ENCODE measurements at regions not wholly inside any gene's neighbourhood (a gene's known extent, or its start where the extent isn't known, plus 50 kb on each side); places are given as distances from the start of the nearest gene placed in this dataset.
A peak's percentile ranks its signal among the peaks of the same experiment; 100 is the strongest.

- TF ChIP-seq POLR2AphosphoS5 (IDR thresholded peaks at IDR 0.05; ENCODE audit: low read depth, low read length) = no peak
- no peak for TF ChIP-seq REST (IDR thresholded peaks at IDR 0.05; ENCODE audit: insufficient read depth in 1 of 2, low read depth in 2 of 2, low read length in 2 of 2)
- no peak for TF ChIP-seq FOXP2 (optimal IDR thresholded peaks at IDR 0.05; ENCODE audit: borderline replicate concordance, extremely low read depth, extremely low read length, insufficient read depth)
- TF ChIP-seq TAF1 (IDR thresholded peaks at IDR 0.05; ENCODE audit: borderline replicate concordance, insufficient read depth, low read length) = no peak
- TF ChIP-seq SIN3A (IDR thresholded peaks at IDR 0.05; ENCODE audit: borderline replicate concordance, insufficient read depth, low read length) = no peak
Measured at GRCh38 chr3:86162521-86162920, 828.4 kb downstream of the VGLL3 start.

- TF ChIP-seq POLR2AphosphoS5 (IDR thresholded peaks at IDR 0.05; ENCODE audit: low read depth, low read length) (no peak), REST (IDR thresholded peaks at IDR 0.05; ENCODE audit: insufficient read depth in 1 of 2, low read depth in 2 of 2, low read length in 2 of 2) (no peak), SIN3A (IDR thresholded peaks at IDR 0.05; ENCODE audit: borderline replicate concordance, insufficient read depth, low read length) (no peak), TAF1 (IDR thresholded peaks at IDR 0.05; ENCODE audit: borderline replicate concordance, insufficient read depth, low read length) (no peak), FOXP2 (optimal IDR thresholded peaks at IDR 0.05; ENCODE audit: borderline replicate concordance, extremely low read depth, extremely low read length, insufficient read depth) (no peak)
Measured at GRCh38 chr3:86161493-86161892, 829.5 kb downstream of the VGLL3 start.

GRCh38 chr3:86152620-86153019 is 838.3 kb downstream of the VGLL3 start:
- TF ChIP-seq TAF1 (IDR thresholded peaks at IDR 0.05; ENCODE audit: borderline replicate concordance, insufficient read depth, low read length) = no peak
- no peak for TF ChIP-seq POLR2AphosphoS5 (IDR thresholded peaks at IDR 0.05; ENCODE audit: low read depth, low read length)
- no peak for TF ChIP-seq FOXP2 (optimal IDR thresholded peaks at IDR 0.05; ENCODE audit: borderline replicate concordance, extremely low read depth, extremely low read length, insufficient read depth)
- no peak for TF ChIP-seq REST (IDR thresholded peaks at IDR 0.05; ENCODE audit: insufficient read depth in 1 of 2, low read depth in 2 of 2, low read length in 2 of 2)

- TF ChIP-seq POLR2AphosphoS5 (IDR thresholded peaks at IDR 0.05; ENCODE audit: low read depth, low read length) = no peak
- 0 out of 4 replicates have a peak, but pooled peaks of 1 of the 2 experiments have one; percentile 13 for TF ChIP-seq REST (IDR thresholded peaks at IDR 0.05; ENCODE audit: insufficient read depth in 1 of 2, low read depth in 2 of 2, low read length in 2 of 2)
Measured at GRCh38 chr3:86149054-86149453, 841.9 kb downstream of the VGLL3 start.

- TF ChIP-seq SIN3A (IDR thresholded peaks at IDR 0.05; ENCODE audit: borderline replicate concordance, insufficient read depth, low read length) = no peak
- TF ChIP-seq TAF1 (IDR thresholded peaks at IDR 0.05; ENCODE audit: borderline replicate concordance, insufficient read depth, low read length) = no peak
- no peak for TF ChIP-seq REST (IDR thresholded peaks at IDR 0.05; ENCODE audit: insufficient read depth in 1 of 2, low read depth in 2 of 2, low read length in 2 of 2)
- no peak for TF ChIP-seq FOXP2 (optimal IDR thresholded peaks at IDR 0.05; ENCODE audit: borderline replicate concordance, extremely low read depth, extremely low read length, insufficient read depth)
- TF ChIP-seq POLR2AphosphoS5 (IDR thresholded peaks at IDR 0.05; ENCODE audit: low read depth, low read length) = no peak
Measured at GRCh38 chr3:86147119-86147518, 843.8 kb downstream of the VGLL3 start.
